ENCODE measurements at regions not wholly inside any gene's neighbourhood (a gene's known extent, or its start where the extent isn't known, plus 50 kb on each side); places are given as distances from the start of the nearest gene placed in this dataset.

DNA sequence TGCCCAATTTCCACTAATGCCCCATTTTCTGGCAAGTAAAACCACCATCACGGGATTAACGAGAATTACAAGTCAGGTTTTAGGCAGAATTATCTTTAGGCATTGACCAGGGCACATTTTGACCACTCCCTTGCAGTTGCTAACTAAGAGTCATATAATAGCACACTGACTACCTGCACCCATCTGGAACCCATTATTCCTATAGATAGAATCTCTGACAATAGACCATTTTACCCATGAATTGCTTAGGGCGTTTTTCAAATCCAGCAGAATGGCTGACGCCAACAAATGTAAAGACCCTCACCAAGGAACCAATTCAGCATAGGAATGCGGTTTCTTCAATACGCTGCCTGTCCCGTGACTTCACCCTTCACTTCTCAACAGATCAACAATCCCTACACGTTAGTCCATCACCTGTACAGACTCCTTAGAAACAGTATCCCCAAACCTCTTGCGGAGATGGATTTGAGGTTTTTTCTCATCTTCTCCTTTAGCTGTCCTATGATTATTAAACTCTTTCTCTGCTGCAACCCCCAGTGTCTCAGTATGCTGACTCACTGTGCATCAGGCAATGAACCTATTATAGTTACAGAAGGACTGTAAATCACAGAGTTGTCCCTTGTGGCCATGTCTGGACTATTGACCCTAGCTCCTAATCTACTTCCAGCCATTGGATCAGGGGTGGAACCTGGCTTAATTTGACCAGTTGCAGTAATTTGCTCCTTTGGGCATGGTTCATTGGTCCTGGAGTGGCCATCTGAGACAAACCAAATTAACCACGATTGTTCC, 177.3 kb upstream of the PLXNC1 start:
- TF ChIP-seq, protein P1, sequence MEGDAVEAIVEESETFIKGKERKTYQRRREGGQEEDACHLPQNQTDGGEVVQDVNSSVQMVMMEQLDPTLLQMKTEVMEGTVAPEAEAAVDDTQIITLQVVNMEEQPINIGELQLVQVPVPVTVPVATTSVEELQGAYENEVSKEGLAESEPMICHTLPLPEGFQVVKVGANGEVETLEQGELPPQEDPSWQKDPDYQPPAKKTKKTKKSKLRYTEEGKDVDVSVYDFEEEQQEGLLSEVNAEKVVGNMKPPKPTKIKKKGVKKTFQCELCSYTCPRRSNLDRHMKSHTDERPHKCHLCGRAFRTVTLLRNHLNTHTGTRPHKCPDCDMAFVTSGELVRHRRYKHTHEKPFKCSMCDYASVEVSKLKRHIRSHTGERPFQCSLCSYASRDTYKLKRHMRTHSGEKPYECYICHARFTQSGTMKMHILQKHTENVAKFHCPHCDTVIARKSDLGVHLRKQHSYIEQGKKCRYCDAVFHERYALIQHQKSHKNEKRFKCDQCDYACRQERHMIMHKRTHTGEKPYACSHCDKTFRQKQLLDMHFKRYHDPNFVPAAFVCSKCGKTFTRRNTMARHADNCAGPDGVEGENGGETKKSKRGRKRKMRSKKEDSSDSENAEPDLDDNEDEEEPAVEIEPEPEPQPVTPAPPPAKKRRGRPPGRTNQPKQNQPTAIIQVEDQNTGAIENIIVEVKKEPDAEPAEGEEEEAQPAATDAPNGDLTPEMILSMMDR (IDR thresholded peaks at IDR 0.05): no peak
- TF ChIP-seq POLR2A (IDR thresholded peaks at IDR 0.05): no peak
